IgD-negative memory B cell (primary cell): ENCODE measurements at regions not wholly inside any gene's neighbourhood (a gene's known extent, or its start where the extent isn't known, plus 50 kb on each side); places are given as distances from the start of the nearest gene placed in this dataset.
"Not testable (repeated sequence)": the region's sequence is repeated elsewhere in the genome, so short reads cannot be mapped to it uniquely, and the experiment has no call there.

ENCODE experiments used
- H3K27ac Mint-ChIP-seq, 3 donors: one replicate each; pipeline ENCODE4 v1.8.0; 2020 to 2022; ENCODE audit warnings: mild to moderate bottlenecking in 3 of 3, mixed read lengths in 3 of 3, moderate library complexity in 1 of 3
- H3K27me3 Mint-ChIP-seq: one replicate; pipeline ENCODE4 v1.8.0; 2021; ENCODE audit warnings: mixed read lengths
- H3K36me3 Mint-ChIP-seq: one replicate; pipeline ENCODE4 v1.8.0; 2020; ENCODE audit warnings: mild to moderate bottlenecking, mixed read lengths
- H3K4me1 Mint-ChIP-seq, 3 donors: one replicate each; pipeline ENCODE4 v1.8.0; 2020 to 2022; ENCODE audit warnings: mixed read lengths in 3 of 3, mild to moderate bottlenecking in 1 of 3
- H3K4me3 Mint-ChIP-seq, 4 donors: one replicate each; pipeline ENCODE4 v1.8.0; 2020 to 2022; ENCODE audit warnings: mild to moderate bottlenecking in 4 of 4, mixed read lengths in 4 of 4, moderate library complexity in 3 of 4
- H3K9me3 Mint-ChIP-seq, 3 donors: one replicate each; pipeline ENCODE4 v1.8.0; 2020 to 2021; ENCODE audit warnings: mixed read lengths in 3 of 3, mild to moderate bottlenecking in 1 of 3

DNA sequence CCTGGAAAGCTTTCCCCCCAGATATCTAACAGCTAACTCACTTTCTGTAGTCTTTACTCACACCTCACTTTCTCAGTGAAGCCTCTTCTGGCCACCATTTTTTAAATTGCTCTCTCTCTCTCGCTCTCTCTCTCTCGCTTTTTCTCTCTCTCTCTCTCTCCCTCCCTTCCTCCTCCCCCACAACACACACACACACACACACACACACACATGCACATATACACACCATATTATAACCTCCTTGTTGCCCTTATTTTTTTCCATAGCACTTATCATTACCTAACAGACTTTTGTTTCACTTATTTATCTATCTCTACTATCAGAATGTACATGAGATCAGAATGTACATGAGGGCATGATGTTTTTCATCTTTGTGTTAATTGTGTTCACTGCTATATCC is 156.8 kb downstream of the DUSP6 start:
- peaks cover 0 to 4% (median under 1%) of the 10 kb centered on the region in 3 donors for H3K9me3 Mint-ChIP-seq
- H3K27me3 Mint-ChIP-seq = no peaks in the 10 kb centered on the region
- H3K4me1 Mint-ChIP-seq = peaks cover 3 to 5% (median 5%) of the 10 kb centered on the region in 3 donors
- H3K27ac Mint-ChIP-seq = no peak overlapping the region
- no peaks in the 10 kb centered on the region for H3K36me3 Mint-ChIP-seq
- H3K4me3 Mint-ChIP-seq = no peak overlapping the region

DNA sequence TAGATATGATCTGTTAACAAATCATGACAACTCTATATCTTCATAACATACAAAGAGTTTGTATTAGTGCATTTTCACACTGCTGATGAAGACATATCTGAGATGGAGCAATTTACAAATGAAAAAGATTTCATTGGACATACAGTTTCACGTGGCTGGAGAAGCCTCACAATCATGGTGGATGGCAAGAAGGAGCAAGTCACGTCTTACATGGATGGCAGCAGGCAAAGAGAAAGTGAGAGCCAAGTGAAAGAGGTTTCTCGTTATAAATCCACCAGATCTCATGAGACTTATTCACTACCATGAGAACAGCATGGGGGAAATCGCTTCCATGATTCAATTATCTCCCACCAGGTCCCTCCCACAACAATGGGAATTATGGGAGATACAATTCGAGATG is 157.6 kb downstream of the DUSP6 start:
- Mint-ChIP-seq H3K27me3 (no peaks in the 10 kb centered on the region), H3K4me1 (no peaks in the 10 kb centered on the region), H3K27ac (no peak overlapping the region), H3K36me3 (no peaks in the 10 kb centered on the region), H3K9me3 (peaks cover 0 to 6% (median 2%) of the 10 kb centered on the region in 3 donors), H3K4me3 (no peak overlapping the region)

DNA sequence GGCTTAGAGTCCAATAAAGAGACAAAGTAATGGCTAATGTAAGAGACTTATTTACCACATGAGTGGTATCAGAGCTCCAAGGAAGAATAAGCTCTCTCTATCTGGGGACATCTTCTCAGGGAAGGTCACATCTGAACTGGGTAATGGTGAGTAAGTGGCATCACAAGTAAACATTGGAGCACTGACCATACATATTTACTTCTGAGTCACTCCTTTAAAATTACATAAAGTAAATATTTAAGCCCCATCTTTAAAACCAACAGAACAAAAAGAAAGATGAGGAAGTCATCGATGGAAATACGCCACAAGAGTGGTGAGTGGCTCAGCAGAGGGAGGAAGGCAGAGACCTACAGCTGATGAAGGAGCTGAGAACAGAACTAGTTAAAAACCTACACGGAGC is 159.9 kb downstream of the DUSP6 start:
- H3K36me3 Mint-ChIP-seq = peaks cover 5% of the 10 kb centered on the region
- peaks cover 0 to 14% (median 11%) of the 10 kb centered on the region in 3 donors for H3K9me3 Mint-ChIP-seq
- H3K4me1 Mint-ChIP-seq = no peaks in the 10 kb centered on the region
- H3K27me3 Mint-ChIP-seq = no peaks in the 10 kb centered on the region
- no peak overlapping the region for H3K4me3 Mint-ChIP-seq
- H3K27ac Mint-ChIP-seq = no peak overlapping the region

- H3K4me1 Mint-ChIP-seq, H3K4me3 Mint-ChIP-seq, H3K36me3 Mint-ChIP-seq, H3K27ac Mint-ChIP-seq, H3K27me3 Mint-ChIP-seq: not testable (repeated sequence)
- peaks cover 0 to 14% (median 11%) of the 10 kb centered on the region in 3 donors for H3K9me3 Mint-ChIP-seq
Measured at GRCh38 chr12:89191597-89191996, 160.7 kb downstream of the DUSP6 start.

GRCh38 chr12:89189448-89189847 is 162.9 kb downstream of the DUSP6 start:
- H3K9me3 Mint-ChIP-seq = peaks cover 0 to 14% (median 11%) of the 10 kb centered on the region in 3 donors
- no peaks in the 10 kb centered on the region for H3K4me1 Mint-ChIP-seq
- H3K4me3 Mint-ChIP-seq = no peak overlapping the region
- H3K27ac Mint-ChIP-seq = no peak overlapping the region
- peaks cover 5% of the 10 kb centered on the region for H3K36me3 Mint-ChIP-seq
- no peaks in the 10 kb centered on the region for H3K27me3 Mint-ChIP-seq

DNA sequence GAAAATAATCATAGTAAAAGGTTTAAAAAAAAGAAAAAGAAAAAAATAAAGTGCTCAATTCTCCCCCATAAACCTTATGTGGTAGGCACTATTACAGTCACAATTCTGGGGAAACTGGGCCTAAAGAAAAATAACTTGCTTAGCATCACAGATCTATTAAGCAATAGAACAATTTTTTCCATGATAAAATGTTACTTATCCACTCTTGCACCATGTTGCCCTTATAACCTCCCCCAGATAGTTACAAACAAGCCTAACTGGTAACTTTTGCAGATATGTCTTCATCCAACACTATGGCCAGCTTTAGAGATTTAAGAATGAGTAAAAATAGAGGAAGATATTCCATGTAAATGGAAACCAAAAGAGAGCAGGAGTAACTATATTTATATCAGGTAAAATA is 164.8 kb downstream of the DUSP6 start:
- Mint-ChIP-seq H3K27ac (no peak overlapping the region), H3K4me1 (no peaks in the 10 kb centered on the region), H3K27me3 (no peaks in the 10 kb centered on the region), H3K9me3 (peaks cover 0 to 14% (median 11%) of the 10 kb centered on the region in 3 donors), H3K4me3 (no peak overlapping the region), H3K36me3 (peaks cover 5% of the 10 kb centered on the region)

GRCh38 chr12:89185889-89186288 is 166.4 kb downstream of the DUSP6 start:
- H3K9me3 Mint-ChIP-seq = peaks cover 0 to 14% (median 7%) of the 10 kb centered on the region in 3 donors
- no peaks in the 10 kb centered on the region for H3K27me3 Mint-ChIP-seq
- H3K27ac Mint-ChIP-seq = no peak overlapping the region
- H3K4me1 Mint-ChIP-seq = no peaks in the 10 kb centered on the region
- peaks cover 5% of the 10 kb centered on the region for H3K36me3 Mint-ChIP-seq
- H3K4me3 Mint-ChIP-seq = no peak overlapping the region

DNA sequence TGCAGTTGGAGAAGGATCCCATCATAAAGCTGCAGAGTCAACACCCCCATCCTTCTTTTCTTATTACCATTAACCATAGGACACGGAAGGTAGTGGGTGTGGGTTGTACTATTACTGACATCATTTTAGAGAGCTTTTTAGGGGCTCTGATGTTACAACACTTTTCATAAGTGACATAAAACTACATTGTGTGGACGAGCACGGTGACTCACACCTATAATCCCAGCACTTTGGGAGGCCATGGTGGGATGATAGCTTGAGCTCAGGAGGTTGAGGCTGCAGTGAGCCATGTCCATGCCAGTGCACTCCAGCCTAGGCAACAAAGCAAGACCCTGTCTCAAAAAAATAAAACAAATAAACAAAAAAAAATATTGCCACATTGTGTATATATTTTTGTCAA is 167.1 kb downstream of the DUSP6 start:
- Mint-ChIP-seq H3K4me3 (no peak overlapping the region), H3K27ac (no peak overlapping the region), H3K4me1 (no peaks in the 10 kb centered on the region), H3K9me3 (peaks cover 0 to 12% (median 7%) of the 10 kb centered on the region in 3 donors), H3K27me3 (no peaks in the 10 kb centered on the region), H3K36me3 (peaks cover 5% of the 10 kb centered on the region)

- Mint-ChIP-seq H3K36me3 (peaks cover 3% of the 10 kb centered on the region), H3K9me3 (peaks cover 0 to 7% (median 2%) of the 10 kb centered on the region in 3 donors), H3K27me3 (no peaks in the 10 kb centered on the region), H3K4me3 (no peak overlapping the region), H3K4me1 (no peaks in the 10 kb centered on the region), H3K27ac (no peak overlapping the region)
Measured at GRCh38 chr12:89183985-89184435, 168.3 kb downstream of the DUSP6 start.

GRCh38 chr12:89181271-89181920 is 170.9 kb downstream of the DUSP6 start:
- Mint-ChIP-seq H3K27ac (peak overlapping the region in 1 of 3 donors; percentile 50), H3K4me1 (peaks cover 0 to 6% (median 5%) of the 10 kb centered on the region in 3 donors), H3K4me3 (no peak overlapping the region), H3K36me3 (no peaks in the 10 kb centered on the region), H3K27me3 (no peaks in the 10 kb centered on the region), H3K9me3 (no peaks in the 10 kb centered on the region)

DNA sequence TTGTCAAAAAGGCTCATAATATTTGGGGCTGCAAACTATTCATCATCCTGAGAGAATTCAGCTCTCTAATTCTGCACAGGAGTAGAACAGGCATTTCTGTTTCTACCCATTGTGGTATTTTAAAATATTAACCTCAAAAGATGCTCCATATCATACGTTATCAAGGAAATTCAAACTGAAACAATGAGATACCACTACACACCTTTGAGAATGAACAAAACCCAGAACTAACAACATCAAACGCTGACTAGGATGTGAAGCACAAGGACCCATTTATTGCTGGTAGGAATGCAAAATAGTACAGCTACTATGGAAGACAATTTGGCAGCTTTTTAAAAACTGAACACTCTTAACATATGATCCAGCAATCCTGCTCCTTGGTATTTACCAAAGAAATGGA is 171.8 kb downstream of the DUSP6 start:
- H3K27me3 Mint-ChIP-seq = no peaks in the 10 kb centered on the region
- H3K4me1 Mint-ChIP-seq = peaks cover 0 to 6% (median 5%) of the 10 kb centered on the region in 3 donors
- no peaks in the 10 kb centered on the region for H3K36me3 Mint-ChIP-seq
- H3K27ac Mint-ChIP-seq = no peak overlapping the region
- no peak overlapping the region for H3K4me3 Mint-ChIP-seq
- no peaks in the 10 kb centered on the region for H3K9me3 Mint-ChIP-seq

GRCh38 chr12:89179983-89180382 is 172.3 kb downstream of the DUSP6 start:
- Mint-ChIP-seq H3K4me3 (no peak overlapping the region), H3K36me3 (no peaks in the 10 kb centered on the region), H3K27ac (no peak overlapping the region), H3K4me1 (peaks cover 0 to 6% (median 5%) of the 10 kb centered on the region in 3 donors), H3K9me3 (no peaks in the 10 kb centered on the region), H3K27me3 (no peaks in the 10 kb centered on the region)

DNA sequence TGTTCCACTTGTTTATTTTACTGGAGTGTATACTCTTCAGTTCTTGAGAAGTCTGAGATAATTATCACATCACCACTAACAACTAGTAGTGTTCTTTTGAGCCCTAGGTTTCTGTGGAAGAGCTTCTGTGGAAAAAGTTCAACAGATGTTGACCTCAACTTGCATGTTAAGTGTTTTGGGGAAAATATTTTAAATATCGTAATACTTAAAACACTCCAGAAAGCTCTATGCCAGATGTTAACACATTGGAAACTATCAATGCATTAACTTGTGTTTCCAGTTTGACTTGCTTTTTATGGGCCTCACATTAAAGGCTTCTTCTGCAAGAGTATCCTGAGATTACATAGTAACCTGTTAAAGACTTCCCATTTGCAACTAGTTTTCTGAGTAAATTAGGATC is 173.1 kb downstream of the DUSP6 start:
- H3K27me3 Mint-ChIP-seq = no peaks in the 10 kb centered on the region
- H3K4me1 Mint-ChIP-seq = peaks cover 0 to 6% (median 5%) of the 10 kb centered on the region in 3 donors

GRCh38 chr12:89177802-89178395 is 174.4 kb downstream of the DUSP6 start:
- Mint-ChIP-seq H3K9me3 (no peaks in the 10 kb centered on the region), H3K27ac (no peak overlapping the region), H3K4me1 (peaks cover 3 to 7% (median 6%) of the 10 kb centered on the region in 3 donors), H3K4me3 (no peak overlapping the region), H3K27me3 (no peaks in the 10 kb centered on the region), H3K36me3 (no peaks in the 10 kb centered on the region)

More for the DNA sequence above, 173.1 kb downstream of the DUSP6 start:
- H3K9me3 Mint-ChIP-seq = no peaks in the 10 kb centered on the region
- H3K27ac Mint-ChIP-seq = no peak overlapping the region
- no peaks in the 10 kb centered on the region for H3K36me3 Mint-ChIP-seq
- no peak overlapping the region for H3K4me3 Mint-ChIP-seq

- no peaks in the 10 kb centered on the region for H3K27me3 Mint-ChIP-seq
- H3K27ac Mint-ChIP-seq = no peak overlapping the region
- no peak overlapping the region for H3K4me3 Mint-ChIP-seq
- H3K9me3 Mint-ChIP-seq = peaks cover 0 to 7% (median 0%) of the 10 kb centered on the region in 3 donors
- no peaks in the 10 kb centered on the region for H3K36me3 Mint-ChIP-seq
- peaks cover 3 to 7% (median 6%) of the 10 kb centered on the region in 3 donors for H3K4me1 Mint-ChIP-seq
Measured at GRCh38 chr12:89176676-89177075, 175.6 kb downstream of the DUSP6 start.

- no peak overlapping the region for H3K4me3 Mint-ChIP-seq
- no peaks in the 10 kb centered on the region for H3K36me3 Mint-ChIP-seq
Measured at GRCh38 chr12:89173678-89174077, 178.6 kb downstream of the DUSP6 start.

More at GRCh38 chr12:89173678-89174077, 178.6 kb downstream of the DUSP6 start:
- Mint-ChIP-seq H3K4me1 (peaks cover 4 to 8% (median 6%) of the 10 kb centered on the region in 3 donors), H3K27ac (no peak overlapping the region), H3K9me3 (peaks cover 0 to 7% (median 0%) of the 10 kb centered on the region in 3 donors), H3K27me3 (no peaks in the 10 kb centered on the region)
